CD8-positive, alpha-beta memory T cell (primary cell): ENCODE measurements at regions not wholly inside any gene's neighbourhood (a gene's known extent, or its start where the extent isn't known, plus 50 kb on each side); places are given as distances from the start of the nearest gene placed in this dataset.

Experiments used
- CTCF ChIA-PET: fragments of 350-600 bp; sonication (Branson Sonifier 250); formaldehyde crosslinking; loops from one replicate; lab custom pipeline; 2021; ENCODE audit warnings: antibody characterized with exemption; lab: Charles Lee
- POLR2A ChIA-PET: fragments of 350-600 bp; sonication (Branson Sonifier 250); formaldehyde crosslinking; loops from one replicate; lab custom pipeline; 2021; ENCODE audit warnings: antibody characterized with exemption; lab: Charles Lee
- DNase-seq, 5 donors: peaks; one replicate each; pipeline versions ENCODE4 v3.0.0 to v3.0.0-alpha.2; 2020 to 2022; ENCODE audit warnings: mixed read lengths in 1 of 5
- H3K27ac ChIP-seq: one replicate; pipeline ENCODE4 v1.7.0; 2013; ENCODE audit warnings: low read depth, mild to moderate bottlenecking, low read length, moderate library complexity
- H3K27me3 ChIP-seq: 2 replicates; pipeline ENCODE4 v1.7.0; 2013; ENCODE audit warnings: low read length, mild to moderate bottlenecking; ENCODE audit not compliant: insufficient read depth, poor library complexity, severe bottlenecking
- H3K36me3 ChIP-seq: 2 replicates; pipeline ENCODE4 v1.7.0; 2013; ENCODE audit warnings: mild to moderate bottlenecking, low read length, moderate library complexity; ENCODE audit not compliant: insufficient read depth
- H3K4me1 ChIP-seq: 2 replicates; pipeline ENCODE4 v1.7.0; 2013; ENCODE audit warnings: mild to moderate bottlenecking, low read length, moderate library complexity; ENCODE audit not compliant: insufficient read depth
- H3K4me3 ChIP-seq: 2 replicates; pipeline ENCODE4 v1.7.0; 2013; ENCODE audit warnings: mild to moderate bottlenecking, low read length
- H3K9me3 ChIP-seq: 2 replicates; pipeline ENCODE4 v1.7.0; 2013; ENCODE audit warnings: mild to moderate bottlenecking, low read length
- H3K27ac Mint-ChIP-seq, 8 donors: one replicate each; pipeline ENCODE4 v1.8.0; 2020 to 2021; ENCODE audit warnings: mixed read lengths in 8 of 8, mild to moderate bottlenecking in 6 of 8, inconsistent platforms in 3 of 8, moderate library complexity in 3 of 8
- H3K27me3 Mint-ChIP-seq, 2 donors: one replicate each; pipeline ENCODE4 v1.8.0; 2020 to 2021; ENCODE audit warnings: mixed read lengths in 2 of 2, mild to moderate bottlenecking in 1 of 2, moderate library complexity in 1 of 2
- H3K36me3 Mint-ChIP-seq, 3 donors: one replicate each; pipeline ENCODE4 v1.8.0; 2020 to 2021; ENCODE audit warnings: mixed read lengths in 3 of 3, inconsistent platforms in 1 of 3, mild to moderate bottlenecking in 1 of 3
- H3K4me1 Mint-ChIP-seq, 3 donors: one replicate each; pipeline ENCODE4 v1.8.0; 2020 to 2021; ENCODE audit warnings: mixed read lengths in 3 of 3, inconsistent platforms in 1 of 3, mild to moderate bottlenecking in 1 of 3
- H3K4me3 Mint-ChIP-seq, 7 donors: one replicate each; pipeline ENCODE4 v1.8.0; 2020 to 2021; ENCODE audit warnings: mixed read lengths in 7 of 7, mild to moderate bottlenecking in 6 of 7, moderate library complexity in 4 of 7, inconsistent platforms in 2 of 7
- H3K9me3 Mint-ChIP-seq, 5 donors: one replicate each; pipeline ENCODE4 v1.8.0; 2020 to 2022; ENCODE audit warnings: mixed read lengths in 5 of 5, mild to moderate bottlenecking in 3 of 5, moderate library complexity in 2 of 5, inconsistent platforms in 1 of 5

DNA sequence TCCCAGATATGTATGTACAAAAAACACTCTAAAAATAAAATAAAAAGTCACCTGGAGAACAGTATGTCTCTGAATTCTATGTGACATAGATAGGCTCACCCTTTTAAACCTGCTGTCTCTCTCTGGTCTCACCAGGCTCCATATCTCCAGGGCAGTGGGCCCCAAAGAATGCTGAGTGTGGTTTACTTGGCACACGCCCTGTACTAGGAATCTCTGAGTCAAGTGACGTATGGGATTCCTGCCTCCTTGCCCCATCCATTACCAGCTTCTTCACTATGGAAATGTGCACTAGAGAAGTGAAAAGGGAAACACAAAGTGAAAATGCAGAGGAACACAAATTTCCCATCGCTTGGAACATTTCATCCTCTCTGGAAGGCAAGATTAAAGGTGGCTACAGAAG, 722.2 kb upstream of the TENM4 start:
- Histone ChIP-seq H3K27ac (no peak overlapping the region), H3K4me3 (no peak overlapping the region), H3K9me3 (no peaks in the 10 kb centered on the region), H3K4me1 (no peaks in the 10 kb centered on the region), H3K27me3 (no peaks in the 10 kb centered on the region), H3K36me3 (no peaks in the 10 kb centered on the region)
- Mint-ChIP-seq H3K36me3 (no peaks in the 10 kb centered on the region), H3K9me3 (peaks cover 3 to 32% (median 7%) of the 10 kb centered on the region in 5 donors), H3K27ac (no peak overlapping the region), H3K4me1 (no peaks in the 10 kb centered on the region), H3K27me3 (no peaks in the 10 kb centered on the region), H3K4me3 (no peak overlapping the region)
- CTCF ChIA-PET, result no interaction called here
- POLR2A ChIA-PET, result no interaction called here
- no peak for DNase-seq

DNA sequence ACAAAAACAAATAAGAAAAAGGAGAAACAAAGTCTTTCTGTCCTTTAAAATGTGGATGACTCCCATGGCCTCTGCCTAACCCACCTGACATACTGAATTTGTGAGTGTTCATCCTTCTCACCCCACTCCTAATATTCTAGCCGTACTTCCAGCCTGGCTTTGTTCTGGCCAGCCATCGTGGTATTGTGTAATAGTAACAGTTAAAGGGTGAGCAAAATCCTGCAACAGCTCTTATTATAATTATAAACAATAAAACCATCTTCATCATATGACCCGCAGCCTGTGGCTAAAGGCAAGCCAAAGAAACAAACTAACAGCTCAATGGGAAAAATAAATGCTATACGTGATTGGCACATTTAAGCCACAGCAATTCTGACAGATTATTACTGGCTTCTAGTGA, 721.6 kb upstream of the TENM4 start:
- H3K4me3 Mint-ChIP-seq, result no peak overlapping the region
- H3K9me3 Mint-ChIP-seq, result peaks cover 3 to 27% (median 7%) of the 10 kb centered on the region in 5 donors
- H3K9me3 ChIP-seq, result no peaks in the 10 kb centered on the region
- H3K4me1 ChIP-seq, result no peaks in the 10 kb centered on the region
- H3K36me3 Mint-ChIP-seq, result no peaks in the 10 kb centered on the region
- H3K27ac Mint-ChIP-seq, result no peak overlapping the region
- H3K27ac ChIP-seq, result no peak overlapping the region
- no peaks in the 10 kb centered on the region for H3K27me3 ChIP-seq
- no peak overlapping the region for H3K4me3 ChIP-seq
- no peaks in the 10 kb centered on the region for H3K4me1 Mint-ChIP-seq
- ChIA-PET POLR2A (no interaction called here), CTCF (no interaction called here)
- no peaks in the 10 kb centered on the region for H3K27me3 Mint-ChIP-seq
- DNase-seq, result no peak
- H3K36me3 ChIP-seq, result no peaks in the 10 kb centered on the region

DNA sequence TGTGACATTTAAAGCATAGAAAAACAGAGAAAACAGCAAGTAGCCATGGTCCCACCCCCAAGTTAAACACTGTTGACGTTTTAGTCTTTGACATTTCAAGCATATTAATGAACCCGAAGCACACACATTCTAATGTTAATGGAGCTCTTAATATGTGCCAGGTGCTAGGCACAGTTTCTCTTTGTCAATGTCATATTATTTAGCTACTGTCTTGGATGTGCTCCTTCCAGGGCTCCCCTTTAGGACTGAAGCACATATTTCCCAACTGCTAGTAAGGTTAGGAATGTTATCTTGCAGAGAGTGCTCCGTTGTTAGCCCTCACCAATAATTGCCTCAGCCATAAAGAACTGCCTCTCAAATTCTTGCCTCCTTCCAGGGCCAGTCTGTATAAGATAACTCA, 716.6 kb upstream of the TENM4 start:
- ChIA-PET POLR2A (no interaction called here), CTCF (no interaction called here)
- Mint-ChIP-seq H3K4me1 (no peaks in the 10 kb centered on the region), H3K36me3 (no peaks in the 10 kb centered on the region), H3K27me3 (no peaks in the 10 kb centered on the region), H3K9me3 (peaks cover 2 to 11% (median 8%) of the 10 kb centered on the region in 5 donors), H3K4me3 (no peak overlapping the region), H3K27ac (no peak overlapping the region)
- Histone ChIP-seq H3K27me3 (no peaks in the 10 kb centered on the region), H3K4me1 (no peaks in the 10 kb centered on the region), H3K36me3 (no peaks in the 10 kb centered on the region), H3K27ac (no peak overlapping the region), H3K9me3 (no peaks in the 10 kb centered on the region), H3K4me3 (no peak overlapping the region)
- DNase-seq, result no peak

DNA sequence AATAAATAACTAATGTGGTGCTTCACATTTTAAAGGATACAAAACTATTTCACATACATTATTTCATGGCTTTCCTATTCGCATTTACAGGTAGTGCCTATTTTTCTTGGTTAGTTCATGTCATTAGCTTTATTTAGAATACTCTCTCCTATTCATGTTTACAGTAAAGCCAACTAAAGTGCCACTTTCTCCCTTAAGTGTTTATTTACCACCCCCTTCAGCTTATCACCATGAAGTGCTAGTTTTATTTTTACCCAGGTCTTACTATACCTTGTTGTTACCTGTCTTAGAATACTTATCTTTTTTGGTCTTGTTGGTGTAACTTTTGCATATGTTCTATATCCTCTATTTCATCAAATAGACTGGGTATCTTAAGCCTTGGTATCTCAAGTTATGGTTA, 715.2 kb upstream of the TENM4 start:
- H3K4me1 Mint-ChIP-seq, result no peaks in the 10 kb centered on the region
- H3K27ac ChIP-seq, result no peak overlapping the region
- ChIA-PET CTCF (no interaction called here), POLR2A (no interaction called here)
- no peak overlapping the region for H3K4me3 ChIP-seq
- no peak overlapping the region for H3K27ac Mint-ChIP-seq
- no peaks in the 10 kb centered on the region for H3K9me3 ChIP-seq
- peaks cover 2 to 11% (median 6%) of the 10 kb centered on the region in 5 donors for H3K9me3 Mint-ChIP-seq
- H3K36me3 ChIP-seq, result no peaks in the 10 kb centered on the region
- no peak for DNase-seq
- H3K4me1 ChIP-seq, result no peaks in the 10 kb centered on the region
- no peaks in the 10 kb centered on the region for H3K27me3 ChIP-seq
- no peaks in the 10 kb centered on the region for H3K27me3 Mint-ChIP-seq
- no peak overlapping the region for H3K4me3 Mint-ChIP-seq
- no peaks in the 10 kb centered on the region for H3K36me3 Mint-ChIP-seq

DNA sequence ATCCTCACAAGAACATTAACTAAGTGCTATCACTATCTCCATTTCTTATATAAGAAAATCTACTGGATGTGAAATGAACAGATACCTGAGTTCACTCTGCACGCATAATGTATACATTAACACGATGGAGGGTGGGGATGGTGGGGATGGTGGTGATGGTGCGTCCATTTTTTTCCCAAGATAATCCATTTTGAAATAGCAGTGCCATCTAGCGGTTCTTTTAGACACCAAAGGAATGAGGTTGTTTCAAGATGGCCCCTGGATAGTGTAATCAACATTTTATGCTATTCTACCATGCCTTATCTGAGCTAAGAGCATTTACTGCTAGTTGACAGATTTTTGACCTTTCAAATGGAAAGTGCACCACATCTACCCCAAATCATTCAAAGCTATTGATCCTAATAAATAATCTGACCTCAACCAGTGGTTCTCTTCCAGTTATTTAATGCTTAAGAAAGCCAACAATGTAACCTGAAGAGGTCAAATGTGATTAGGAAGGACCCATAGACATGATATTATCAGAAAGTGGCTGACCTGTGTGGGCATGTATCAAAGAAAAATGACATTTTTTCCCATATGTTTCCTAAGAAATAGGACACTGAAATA, 714.7 kb upstream of the TENM4 start:
- CTCF ChIA-PET, result no interaction called here
- Mint-ChIP-seq H3K27ac (peak overlapping the region in 1 of 8 donors; percentile 33), H3K9me3 (peaks cover 2 to 11% (median 6%) of the 10 kb centered on the region in 5 donors)

DNA sequence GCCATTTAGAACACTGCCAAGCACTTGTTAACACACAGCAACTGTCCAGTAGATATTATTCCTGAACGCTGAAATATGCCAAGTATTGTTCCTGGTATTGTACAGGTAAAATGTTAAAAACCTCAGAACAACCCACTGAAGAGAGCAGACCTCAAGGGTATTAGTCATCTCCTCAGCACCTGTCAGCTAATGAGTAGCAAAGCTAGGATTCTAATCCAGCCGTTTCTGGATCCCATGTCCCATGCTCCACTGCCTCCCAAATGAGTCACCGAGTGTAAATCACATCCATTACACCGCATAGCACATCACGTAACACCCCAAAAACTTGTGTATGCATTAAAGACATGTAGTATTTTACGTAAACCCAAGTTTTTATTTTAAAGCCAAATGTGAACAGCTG, 705.4 kb upstream of the TENM4 start:
- CTCF ChIA-PET, result no interaction called here
- no peak overlapping the region for H3K4me3 Mint-ChIP-seq

More for the DNA sequence above, 714.7 kb upstream of the TENM4 start:
- no peaks in the 10 kb centered on the region for H3K4me1 ChIP-seq
- H3K36me3 ChIP-seq, result no peaks in the 10 kb centered on the region
- no peaks in the 10 kb centered on the region for H3K27me3 Mint-ChIP-seq
- POLR2A ChIA-PET, result no interaction called here
- H3K36me3 Mint-ChIP-seq, result no peaks in the 10 kb centered on the region
- H3K27ac ChIP-seq, result no peak overlapping the region
- H3K27me3 ChIP-seq, result no peaks in the 10 kb centered on the region
- no peak for DNase-seq
- no peaks in the 10 kb centered on the region for H3K9me3 ChIP-seq
- no peak overlapping the region for H3K4me3 Mint-ChIP-seq
- no peak overlapping the region for H3K4me3 ChIP-seq
- no peaks in the 10 kb centered on the region for H3K4me1 Mint-ChIP-seq

DNA sequence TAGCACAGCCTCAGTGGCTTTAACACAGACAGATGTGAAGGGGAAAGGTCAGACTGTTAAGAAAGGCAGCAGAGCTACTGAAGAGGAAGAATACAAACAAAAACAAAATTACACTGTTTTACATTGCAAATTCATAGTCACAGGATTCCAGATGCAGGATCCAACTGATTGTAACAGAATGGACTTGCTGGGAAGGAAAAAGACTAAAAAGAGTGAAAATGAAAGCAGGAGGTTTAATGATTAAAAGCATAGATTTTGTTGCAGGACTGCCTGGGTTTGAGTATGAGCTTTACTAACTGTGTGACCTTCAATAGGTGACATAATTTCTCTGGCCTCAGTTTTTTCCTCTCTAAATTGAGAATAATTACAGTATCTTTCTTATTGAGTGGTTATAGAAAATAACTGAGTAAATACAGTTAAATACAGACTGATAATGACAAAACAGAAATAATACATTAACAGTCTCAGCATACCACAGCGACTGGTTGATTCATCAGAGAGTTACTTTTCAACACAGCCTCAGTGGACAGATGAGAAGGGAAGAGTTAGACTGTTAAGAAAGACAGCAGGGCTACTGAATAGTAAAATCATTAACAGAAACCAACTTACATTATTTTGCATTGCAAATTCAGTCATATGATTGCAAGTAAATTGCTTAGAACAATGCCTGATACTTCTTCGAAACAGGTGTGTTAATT, 704.2 kb upstream of the TENM4 start:
- no peak overlapping the region for H3K27ac Mint-ChIP-seq
- CTCF ChIA-PET, result no interaction called here
- no peaks in the 10 kb centered on the region for H3K36me3 Mint-ChIP-seq
- Histone ChIP-seq H3K4me3 (no peak overlapping the region), H3K4me1 (no peaks in the 10 kb centered on the region), H3K27me3 (no peaks in the 10 kb centered on the region), H3K9me3 (no peaks in the 10 kb centered on the region), H3K27ac (no peak overlapping the region), H3K36me3 (no peaks in the 10 kb centered on the region)
- POLR2A ChIA-PET, result no interaction called here
- H3K4me3 Mint-ChIP-seq, result no peak overlapping the region
- H3K4me1 Mint-ChIP-seq, result no peaks in the 10 kb centered on the region
- H3K9me3 Mint-ChIP-seq, result peaks cover 0 to 23% (median 6%) of the 10 kb centered on the region in 5 donors
- no peak for DNase-seq
- H3K27me3 Mint-ChIP-seq, result no peaks in the 10 kb centered on the region

More for the DNA sequence above, 705.4 kb upstream of the TENM4 start:
- Mint-ChIP-seq H3K36me3 (no peaks in the 10 kb centered on the region), H3K4me1 (no peaks in the 10 kb centered on the region), H3K9me3 (peaks cover 0 to 20% (median 2%) of the 10 kb centered on the region in 5 donors), H3K27me3 (no peaks in the 10 kb centered on the region), H3K27ac (no peak overlapping the region)
- no peaks in the 10 kb centered on the region for H3K9me3 ChIP-seq
- no peaks in the 10 kb centered on the region for H3K4me1 ChIP-seq
- POLR2A ChIA-PET, result no interaction called here
- no peak overlapping the region for H3K27ac ChIP-seq
- no peaks in the 10 kb centered on the region for H3K27me3 ChIP-seq
- H3K4me3 ChIP-seq, result no peak overlapping the region
- H3K36me3 ChIP-seq, result no peaks in the 10 kb centered on the region
- no peak for DNase-seq

DNA sequence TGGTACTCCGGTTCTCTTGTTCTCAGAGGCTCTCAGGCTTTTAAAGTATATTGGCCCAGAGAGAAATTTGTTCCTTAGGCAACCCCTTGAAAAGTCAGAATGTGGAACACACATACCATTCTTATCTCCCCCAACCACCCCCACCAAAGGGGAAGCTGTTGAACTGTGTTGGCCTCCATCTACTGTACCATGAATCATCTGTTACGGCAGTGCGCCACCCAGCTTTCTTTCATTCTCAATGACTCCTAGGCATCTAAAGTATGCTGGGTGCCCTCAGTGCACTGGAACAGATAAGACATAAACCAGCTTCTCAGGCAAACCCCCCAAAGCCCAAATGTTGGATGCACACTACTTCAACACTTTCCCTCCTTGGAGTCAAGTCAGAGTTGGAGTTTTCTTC, 696.2 kb upstream of the TENM4 start:
- Mint-ChIP-seq H3K9me3 (peaks cover 2 to 25% (median 13%) of the 10 kb centered on the region in 5 donors), H3K27ac (no peak overlapping the region), H3K4me1 (no peaks in the 10 kb centered on the region), H3K4me3 (no peak overlapping the region), H3K27me3 (no peaks in the 10 kb centered on the region), H3K36me3 (no peaks in the 10 kb centered on the region)
- Histone ChIP-seq H3K36me3 (no peaks in the 10 kb centered on the region), H3K4me3 (no peak overlapping the region), H3K4me1 (no peaks in the 10 kb centered on the region), H3K9me3 (no peaks in the 10 kb centered on the region), H3K27me3 (no peaks in the 10 kb centered on the region), H3K27ac (no peak overlapping the region)
- ChIA-PET CTCF (no interaction called here), POLR2A (no interaction called here)
- no peak for DNase-seq
